Nephron (organoid): ENCODE measurements at regions not wholly inside any gene's neighbourhood (a gene's known extent, or its start where the extent isn't known, plus 50 kb on each side); places are given as distances from the start of the nearest gene placed in this dataset.
A peak's percentile ranks its signal among the peaks of the same experiment; 100 is the strongest.

Experiments used
- H3K27ac Mint-ChIP-seq, 3 experiments: 2 replicates each; pipeline ENCODE4 v1.8.0; 2020; ENCODE audit warnings: mixed read lengths in 3 of 3, mild to moderate bottlenecking in 2 of 3, moderate library complexity in 1 of 3
- H3K27me3 Mint-ChIP-seq: 2 replicates; pipeline ENCODE4 v1.8.0; 2021; ENCODE audit warnings: low read depth, mild to moderate bottlenecking, moderate library complexity, mixed read lengths
- H3K36me3 Mint-ChIP-seq: 2 replicates; pipeline ENCODE4 v1.8.0; 2020; ENCODE audit warnings: low read depth, mixed read lengths
- H3K4me1 Mint-ChIP-seq: 2 replicates; pipeline ENCODE4 v1.8.0; 2020; ENCODE audit warnings: mixed read lengths
- H3K4me3 Mint-ChIP-seq, 3 experiments: 2 replicates each; pipeline ENCODE4 v1.8.0; 2020; ENCODE audit warnings: mild to moderate bottlenecking in 3 of 3, mixed read lengths in 3 of 3, moderate library complexity in 2 of 3
- H3K9me3 Mint-ChIP-seq: 2 replicates; pipeline ENCODE4 v1.8.0; 2020; ENCODE audit warnings: mixed read lengths
- TF ChIP-seq, protein P1 (sequence below), 3 experiments: fragments of 200-600 bp; sonication (generic); IDR thresholded peaks; one replicate each; pipeline ENCODE4 v1.5.0; 2021; ENCODE audit warnings: antibody characterized with exemption in 3 of 3; ENCODE audit not compliant: unreplicated experiment in 3 of 3

GRCh38 chr6:47360388-47360787 lies 50.7 kb upstream of the TNFRSF21 start:
- Mint-ChIP-seq H3K9me3 (no peaks in the 10 kb centered on the region), H3K4me1 (no peaks in the 10 kb centered on the region), H3K4me3 (no peak overlapping the region), H3K27ac (no peak overlapping the region), H3K36me3 (no peaks in the 10 kb centered on the region), H3K27me3 (peaks cover 3% of the 10 kb centered on the region)
- TF ChIP-seq, protein P1, sequence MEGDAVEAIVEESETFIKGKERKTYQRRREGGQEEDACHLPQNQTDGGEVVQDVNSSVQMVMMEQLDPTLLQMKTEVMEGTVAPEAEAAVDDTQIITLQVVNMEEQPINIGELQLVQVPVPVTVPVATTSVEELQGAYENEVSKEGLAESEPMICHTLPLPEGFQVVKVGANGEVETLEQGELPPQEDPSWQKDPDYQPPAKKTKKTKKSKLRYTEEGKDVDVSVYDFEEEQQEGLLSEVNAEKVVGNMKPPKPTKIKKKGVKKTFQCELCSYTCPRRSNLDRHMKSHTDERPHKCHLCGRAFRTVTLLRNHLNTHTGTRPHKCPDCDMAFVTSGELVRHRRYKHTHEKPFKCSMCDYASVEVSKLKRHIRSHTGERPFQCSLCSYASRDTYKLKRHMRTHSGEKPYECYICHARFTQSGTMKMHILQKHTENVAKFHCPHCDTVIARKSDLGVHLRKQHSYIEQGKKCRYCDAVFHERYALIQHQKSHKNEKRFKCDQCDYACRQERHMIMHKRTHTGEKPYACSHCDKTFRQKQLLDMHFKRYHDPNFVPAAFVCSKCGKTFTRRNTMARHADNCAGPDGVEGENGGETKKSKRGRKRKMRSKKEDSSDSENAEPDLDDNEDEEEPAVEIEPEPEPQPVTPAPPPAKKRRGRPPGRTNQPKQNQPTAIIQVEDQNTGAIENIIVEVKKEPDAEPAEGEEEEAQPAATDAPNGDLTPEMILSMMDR (IDR thresholded peaks at IDR 0.05; ENCODE audit: unreplicated experiment in 3 of 3), result no peak

- Mint-ChIP-seq H3K27ac (no peak overlapping the region), H3K4me3 (no peak overlapping the region), H3K36me3 (no peaks in the 10 kb centered on the region), H3K9me3 (no peaks in the 10 kb centered on the region), H3K4me1 (no peaks in the 10 kb centered on the region), H3K27me3 (no peaks in the 10 kb centered on the region)
- TF ChIP-seq, protein P1 (IDR thresholded peaks at IDR 0.05; ENCODE audit: unreplicated experiment in 3 of 3), result no peak
Observed at GRCh38 chr6:47362857-47363461, 53.3 kb upstream of the TNFRSF21 start.

DNA sequence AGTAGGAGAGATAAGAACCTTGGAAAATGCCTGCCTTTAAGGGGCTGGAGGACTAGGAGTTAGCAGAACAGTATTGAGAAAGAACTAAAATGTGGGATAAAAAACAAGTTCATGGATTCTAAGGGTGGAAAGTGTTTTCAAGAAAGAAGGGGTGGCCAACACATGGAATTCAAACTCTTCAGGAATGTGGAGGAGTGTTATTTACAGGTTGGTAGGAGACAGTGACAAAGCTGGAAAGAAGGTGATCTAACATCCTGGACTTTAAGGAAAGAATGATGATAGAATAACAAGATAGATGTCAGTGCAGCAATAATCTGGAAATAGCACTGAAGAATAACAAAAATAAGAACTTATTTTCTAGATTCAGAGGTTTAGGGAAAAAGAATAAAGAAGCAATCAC lies 54.0 kb upstream of the TNFRSF21 start:
- H3K9me3 Mint-ChIP-seq, result no peaks in the 10 kb centered on the region
- TF ChIP-seq, protein P1 (IDR thresholded peaks at IDR 0.05; ENCODE audit: unreplicated experiment in 3 of 3), result no peak
- no peaks in the 10 kb centered on the region for H3K27me3 Mint-ChIP-seq
- no peaks in the 10 kb centered on the region for H3K4me1 Mint-ChIP-seq
- H3K36me3 Mint-ChIP-seq, result no peaks in the 10 kb centered on the region
- H3K27ac Mint-ChIP-seq, result peak overlapping the region in 1 of 3 experiments; percentile 77
- no peak overlapping the region for H3K4me3 Mint-ChIP-seq

- TF ChIP-seq, protein P1 (IDR thresholded peaks at IDR 0.05; ENCODE audit: unreplicated experiment in 3 of 3), result no peak
- H3K27me3 Mint-ChIP-seq, result no peaks in the 10 kb centered on the region
- H3K4me3 Mint-ChIP-seq, result no peak overlapping the region
- H3K4me1 Mint-ChIP-seq, result no peaks in the 10 kb centered on the region
- H3K9me3 Mint-ChIP-seq, result peaks cover 3% of the 10 kb centered on the region
- H3K36me3 Mint-ChIP-seq, result no peaks in the 10 kb centered on the region
- no peak overlapping the region for H3K27ac Mint-ChIP-seq
Observed at GRCh38 chr6:47366335-47366890, 56.7 kb upstream of the TNFRSF21 start.

DNA sequence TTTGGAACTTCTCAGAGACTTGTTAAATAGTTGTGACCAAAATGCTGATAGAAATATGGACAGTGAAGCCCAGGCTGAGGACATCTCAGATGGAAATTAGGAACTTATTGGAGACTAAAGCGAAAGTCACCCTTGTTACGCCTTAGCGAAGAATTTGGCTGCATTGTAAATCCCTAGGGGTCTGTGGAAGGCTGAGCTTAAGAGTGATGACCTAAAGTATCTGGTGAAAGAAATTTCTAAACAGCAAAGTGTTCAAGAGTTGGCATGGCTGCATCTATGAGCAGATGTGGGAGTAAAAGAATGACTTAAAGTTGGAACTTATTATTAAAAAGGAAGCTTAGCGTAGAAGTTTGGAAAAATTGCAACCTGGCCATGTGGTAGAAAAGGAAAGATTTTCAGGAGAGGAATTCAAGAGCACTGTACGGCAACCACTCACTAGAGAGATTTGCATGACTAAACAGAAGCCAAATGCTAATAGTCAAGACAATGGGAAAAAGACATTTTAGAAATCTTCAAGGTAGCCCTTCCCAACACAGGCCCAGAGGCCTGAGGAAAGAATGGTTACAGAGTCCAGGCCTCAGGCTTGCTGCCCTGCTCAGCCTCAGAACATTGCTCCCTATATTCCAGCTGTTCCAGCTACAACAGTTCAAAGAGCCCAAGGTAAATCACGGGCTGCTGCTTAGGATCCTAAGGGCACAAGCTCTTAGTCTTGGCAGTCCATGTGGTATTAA lies 61.6 kb upstream of the TNFRSF21 start:
- H3K27ac Mint-ChIP-seq, result no peak overlapping the region
- H3K4me3 Mint-ChIP-seq, result no peak overlapping the region
- TF ChIP-seq, protein P1 (IDR thresholded peaks at IDR 0.05; ENCODE audit: unreplicated experiment in 3 of 3), result no peak
- no peaks in the 10 kb centered on the region for H3K4me1 Mint-ChIP-seq
- no peaks in the 10 kb centered on the region for H3K36me3 Mint-ChIP-seq
- no peaks in the 10 kb centered on the region for H3K27me3 Mint-ChIP-seq
- H3K9me3 Mint-ChIP-seq, result peaks cover 3% of the 10 kb centered on the region
